C4-2B (cell line): ENCODE measurements at regions not wholly inside any gene's neighbourhood (a gene's known extent, or its start where the extent isn't known, plus 50 kb on each side); places are given as distances from the start of the nearest gene placed in this dataset.

ENCODE experiments used
- CTCF ChIP-seq: fragments of 450-650 bp; conservative IDR thresholded peaks from 2 replicates; pipeline ENCODE4 v1.5.1; 2017; ENCODE audit warnings: mild to moderate bottlenecking
- ZFX ChIP-seq: fragments of 450-650 bp; IDR thresholded peaks from 2 replicates; pipeline ENCODE4 v1.6.1; 2017

DNA sequence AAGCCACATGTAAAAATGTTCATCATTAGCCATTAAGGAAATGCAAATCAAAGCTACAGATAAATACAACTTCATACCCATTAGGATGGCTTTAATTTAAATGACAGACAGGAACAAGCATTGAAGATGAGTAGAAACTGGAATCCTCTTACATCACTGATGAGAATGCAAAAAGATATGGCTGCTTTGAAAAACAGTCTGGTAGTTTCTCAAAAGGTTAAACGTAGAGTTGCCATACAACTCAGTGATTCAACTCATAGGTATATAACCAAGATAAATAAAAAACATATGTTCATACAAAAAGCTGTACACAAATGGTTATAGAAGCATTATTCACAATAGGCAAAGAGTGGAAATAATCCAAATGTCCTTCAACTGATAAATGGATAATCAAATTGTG, 228.8 kb upstream of the ZNF462 start:
- TF ChIP-seq CTCF (no peak), ZFX (no peak)
